ENCODE measurements at regions not wholly inside any gene's neighbourhood (a gene's known extent, or its start where the extent isn't known, plus 50 kb on each side); places are given as distances from the start of the nearest gene placed in this dataset.

GRCh38 chr11:41988951-41989572, 529.6 kb upstream of the LRRC4C start:
- TF ChIP-seq CTCF (IDR thresholded peaks at IDR 0.05; ENCODE audit: unreplicated experiment), result no peak
- intact Hi-C loops (cut with micrococcal nuclease; ENCODE audit: unreplicated experiment), result no loop called here
- Mint-ChIP-seq H3K36me3 (ENCODE audit: insufficient read depth, unreplicated experiment) (no peaks in the 10 kb centered on the region), H3K27ac (ENCODE audit: unreplicated experiment) (no peak overlapping the region), H3K4me1 (ENCODE audit: low read depth, unreplicated experiment) (no peaks in the 10 kb centered on the region), H3K4me3 (ENCODE audit: low read depth, unreplicated experiment) (no peak overlapping the region), H3K27me3 (ENCODE audit: unreplicated experiment) (no peaks in the 10 kb centered on the region), H3K9me3 (ENCODE audit: low read depth, unreplicated experiment) (peaks cover 19% of the 10 kb centered on the region)
- DNase-seq, result no peak
- BruUV-seq (replicated peaks), result no TSS peak
- CTCF ChIA-PET, result no interaction called here

GRCh38 chr11:41989823-41990380, 530.5 kb upstream of the LRRC4C start:
- no peak for TF ChIP-seq CTCF (IDR thresholded peaks at IDR 0.05; ENCODE audit: unreplicated experiment)
- no TSS peak for BruUV-seq (replicated peaks)
- CTCF ChIA-PET, result no interaction called here

GRCh38 chr11:41996533-41996932, 537.1 kb upstream of the LRRC4C start:
- no peak overlapping the region for H3K4me3 Mint-ChIP-seq (ENCODE audit: low read depth, unreplicated experiment)
- H3K27ac Mint-ChIP-seq (ENCODE audit: unreplicated experiment), result no peak overlapping the region
- TF ChIP-seq CTCF (IDR thresholded peaks at IDR 0.05; ENCODE audit: unreplicated experiment), result no peak
- CTCF ChIA-PET, result no interaction called here
- intact Hi-C loops (cut with micrococcal nuclease; ENCODE audit: unreplicated experiment), result no loop called here
- BruUV-seq (replicated peaks), result no TSS peak
- no peak for DNase-seq
- peaks cover 16% of the 10 kb centered on the region for H3K9me3 Mint-ChIP-seq (ENCODE audit: low read depth, unreplicated experiment)
- no peaks in the 10 kb centered on the region for H3K36me3 Mint-ChIP-seq (ENCODE audit: insufficient read depth, unreplicated experiment)
- no peaks in the 10 kb centered on the region for H3K4me1 Mint-ChIP-seq (ENCODE audit: low read depth, unreplicated experiment)
- no peaks in the 10 kb centered on the region for H3K27me3 Mint-ChIP-seq (ENCODE audit: unreplicated experiment)

More at GRCh38 chr11:41989823-41990380, 530.5 kb upstream of the LRRC4C start:
- Mint-ChIP-seq H3K27ac (ENCODE audit: unreplicated experiment) (no peak overlapping the region), H3K36me3 (ENCODE audit: insufficient read depth, unreplicated experiment) (no peaks in the 10 kb centered on the region), H3K9me3 (ENCODE audit: low read depth, unreplicated experiment) (peaks cover 21% of the 10 kb centered on the region), H3K27me3 (ENCODE audit: unreplicated experiment) (no peaks in the 10 kb centered on the region), H3K4me1 (ENCODE audit: low read depth, unreplicated experiment) (no peaks in the 10 kb centered on the region), H3K4me3 (ENCODE audit: low read depth, unreplicated experiment) (no peak overlapping the region)
- no peak for DNase-seq
- intact Hi-C loops (cut with micrococcal nuclease; ENCODE audit: unreplicated experiment), result no loop called here

- intact Hi-C loops (cut with micrococcal nuclease; ENCODE audit: unreplicated experiment), result no loop called here
- no peaks in the 10 kb centered on the region for H3K4me1 Mint-ChIP-seq (ENCODE audit: low read depth, unreplicated experiment)
- DNase-seq, result no peak
- no peak for TF ChIP-seq CTCF (IDR thresholded peaks at IDR 0.05; ENCODE audit: unreplicated experiment)
- peaks cover 16% of the 10 kb centered on the region for H3K9me3 Mint-ChIP-seq (ENCODE audit: low read depth, unreplicated experiment)
- BruUV-seq (replicated peaks), result no TSS peak
- H3K27me3 Mint-ChIP-seq (ENCODE audit: unreplicated experiment), result no peaks in the 10 kb centered on the region
- no peak overlapping the region for H3K27ac Mint-ChIP-seq (ENCODE audit: unreplicated experiment)
- H3K4me3 Mint-ChIP-seq (ENCODE audit: low read depth, unreplicated experiment), result no peak overlapping the region
- H3K36me3 Mint-ChIP-seq (ENCODE audit: insufficient read depth, unreplicated experiment), result no peaks in the 10 kb centered on the region
- CTCF ChIA-PET, result no interaction called here
Measured at GRCh38 chr11:41997844-41998401, 538.5 kb upstream of the LRRC4C start.
